Esophagus muscularis mucosa (tissue), 4 donors: ENCODE measurements at regions not wholly inside any gene's neighbourhood (a gene's known extent, or its start where the extent isn't known, plus 50 kb on each side); places are given as distances from the start of the nearest gene placed in this dataset.

Experiments
- DNase-seq: peaks from one replicate; pipeline ENCODE4 v3.0.0-alpha.2; 2017; ENCODE audit errors: extremely low spot score
- H3K27ac ChIP-seq, 4 donors: fragments of 200-600 bp; sonication (generic); replicated peaks in 1 of 4; 1 replicate in 3 of 4; 2 replicates in 1 of 4; pipeline ENCODE4 v1.5.1; 2016 to 2019; ENCODE audit warnings: mild to moderate bottlenecking in 1 of 4
- H3K27me3 ChIP-seq, 4 donors: fragments of 200-600 bp; sonication (generic); one replicate each; pipeline versions ENCODE4 v1.5.1 to v1.6.0; 2016 to 2019
- H3K36me3 ChIP-seq, 4 donors: fragments of 200-600 bp; sonication (generic); one replicate each; pipeline ENCODE4 v1.5.1; 2016 to 2019
- H3K4me1 ChIP-seq, 4 donors: fragments of 200-600 bp; sonication (generic); one replicate each; pipeline ENCODE4 v1.5.1; 2016 to 2019
- H3K4me3 ChIP-seq, 4 donors: fragments of 200-600 bp; sonication (generic); 1 replicate in 2 of 4; 2 replicates in 2 of 4; pipeline ENCODE4 v1.5.1; 2016 to 2019; ENCODE audit warnings: mild to moderate bottlenecking in 4 of 4, moderate library complexity in 1 of 4
- H3K9me3 ChIP-seq, 4 donors: fragments of 200-600 bp; sonication (generic); 1 replicate in 3 of 4; 2 replicates in 1 of 4; pipeline ENCODE4 v1.5.1; 2016 to 2019
- EP300 ChIP-seq: sonication (generic); formaldehyde crosslinking; IDR thresholded peaks from one replicate; pipeline ENCODE4 v1.6.1; 2017; ENCODE audit warnings: antibody characterized with exemption
- POLR2A ChIP-seq: fragments of 450-650 bp; IDR thresholded peaks from one replicate; pipeline ENCODE4 v1.6.1; 2017; ENCODE audit warnings: antibody characterized with exemption, moderate library complexity, mild to moderate bottlenecking, low read depth
- POLR2AphosphoS5 ChIP-seq, 2 donors: sonication (generic); formaldehyde crosslinking; IDR thresholded peaks; one replicate each; pipeline ENCODE4 v1.6.1; 2017; ENCODE audit warnings: antibody characterized with exemption in 2 of 2
- WGBS: methylation state at CpG from one replicate; pipeline ENCODE4 v1.1.5; 2018; 5-methylcytosine and 5-hydroxymethylcytosine counted together
- intact Hi-C: fragments of 100-400 bp; cut with DNase I; formaldehyde crosslinking; loops from one replicate; pipeline ENCODE4 v1.15.1; 2023
- TF ChIP-seq, protein P1 (sequence below), 3 experiments: fragments of 200-600 bp in 2 of 3; fragments of 450-650 bp in 1 of 3; sonication (generic) in 2 of 3; IDR thresholded peaks; one replicate each; pipeline ENCODE4 v1.5.1; 2017 to 2019; ENCODE audit warnings: antibody characterized with exemption in 3 of 3, mild to moderate bottlenecking in 2 of 3, moderate library complexity in 1 of 3

DNA sequence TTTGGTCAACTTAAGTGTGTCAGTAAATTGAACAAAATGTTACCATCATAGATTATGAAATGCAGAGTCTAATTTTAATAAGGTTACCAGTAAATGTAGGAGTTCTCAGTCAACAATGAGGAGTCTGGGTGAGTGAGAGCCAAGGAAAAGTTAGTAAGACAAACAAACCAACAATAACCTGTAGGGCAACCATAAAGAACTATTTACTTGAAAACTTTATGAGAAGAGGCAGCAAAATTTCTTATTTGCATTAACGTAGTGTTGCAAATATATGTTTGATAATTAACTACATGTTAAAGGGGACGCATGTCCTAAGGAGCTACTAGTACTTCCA, 131.1 kb upstream of the SOX4 start:
- H3K27me3 ChIP-seq: no peaks in the 10 kb centered on the region
- no peak overlapping the region for H3K27ac ChIP-seq
- TF ChIP-seq, protein P1, sequence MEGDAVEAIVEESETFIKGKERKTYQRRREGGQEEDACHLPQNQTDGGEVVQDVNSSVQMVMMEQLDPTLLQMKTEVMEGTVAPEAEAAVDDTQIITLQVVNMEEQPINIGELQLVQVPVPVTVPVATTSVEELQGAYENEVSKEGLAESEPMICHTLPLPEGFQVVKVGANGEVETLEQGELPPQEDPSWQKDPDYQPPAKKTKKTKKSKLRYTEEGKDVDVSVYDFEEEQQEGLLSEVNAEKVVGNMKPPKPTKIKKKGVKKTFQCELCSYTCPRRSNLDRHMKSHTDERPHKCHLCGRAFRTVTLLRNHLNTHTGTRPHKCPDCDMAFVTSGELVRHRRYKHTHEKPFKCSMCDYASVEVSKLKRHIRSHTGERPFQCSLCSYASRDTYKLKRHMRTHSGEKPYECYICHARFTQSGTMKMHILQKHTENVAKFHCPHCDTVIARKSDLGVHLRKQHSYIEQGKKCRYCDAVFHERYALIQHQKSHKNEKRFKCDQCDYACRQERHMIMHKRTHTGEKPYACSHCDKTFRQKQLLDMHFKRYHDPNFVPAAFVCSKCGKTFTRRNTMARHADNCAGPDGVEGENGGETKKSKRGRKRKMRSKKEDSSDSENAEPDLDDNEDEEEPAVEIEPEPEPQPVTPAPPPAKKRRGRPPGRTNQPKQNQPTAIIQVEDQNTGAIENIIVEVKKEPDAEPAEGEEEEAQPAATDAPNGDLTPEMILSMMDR (IDR thresholded peaks at IDR 0.05): no peak
- TF ChIP-seq POLR2AphosphoS5 (IDR thresholded peaks at IDR 0.05): no peak
- TF ChIP-seq EP300: no peak
- TF ChIP-seq POLR2A: no peak
- no peaks in the 10 kb centered on the region for H3K9me3 ChIP-seq
- intact Hi-C loops: no loop called here
- 91% methylated on average over 2 of the region's 2 CpGs for WGBS
- H3K4me1 ChIP-seq: no peaks in the 10 kb centered on the region
- no peak overlapping the region for H3K4me3 ChIP-seq
- DNase-seq: no peak
- H3K36me3 ChIP-seq: no peaks in the 10 kb centered on the region

DNA sequence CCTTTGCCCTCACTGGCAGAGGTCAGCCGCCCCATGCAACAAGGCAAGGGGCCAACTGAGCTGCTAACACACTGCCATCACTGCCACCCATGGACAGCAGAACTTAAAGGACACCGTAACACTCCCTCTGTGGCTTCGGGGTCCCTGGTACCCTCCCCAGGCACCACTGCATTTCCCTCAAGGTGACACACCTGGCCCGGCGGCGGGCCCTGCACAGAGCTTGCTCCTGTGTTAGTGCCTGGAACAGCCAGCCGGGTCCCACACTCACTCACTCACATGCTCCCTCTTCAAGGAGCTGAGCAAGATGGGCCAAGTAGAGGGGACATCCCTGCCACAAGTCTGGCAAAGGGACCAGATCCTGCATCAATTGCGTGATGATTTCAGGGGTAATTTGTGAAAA, 126.5 kb upstream of the SOX4 start:
- Histone ChIP-seq H3K4me1 (no peaks in the 10 kb centered on the region), H3K27me3 (no peaks in the 10 kb centered on the region), H3K4me3 (no peak overlapping the region), H3K27ac (no peak overlapping the region), H3K36me3 (no peaks in the 10 kb centered on the region), H3K9me3 (no peaks in the 10 kb centered on the region)
- DNase-seq: no peak
- TF ChIP-seq POLR2A (no peak), POLR2AphosphoS5 (IDR thresholded peaks at IDR 0.05) (no peak), EP300 (no peak)
- TF ChIP-seq, protein P1 (IDR thresholded peaks at IDR 0.05): no peak
- intact Hi-C loops: no loop called here
- WGBS: 99% methylated on average over 6 of the region's 8 CpGs

DNA sequence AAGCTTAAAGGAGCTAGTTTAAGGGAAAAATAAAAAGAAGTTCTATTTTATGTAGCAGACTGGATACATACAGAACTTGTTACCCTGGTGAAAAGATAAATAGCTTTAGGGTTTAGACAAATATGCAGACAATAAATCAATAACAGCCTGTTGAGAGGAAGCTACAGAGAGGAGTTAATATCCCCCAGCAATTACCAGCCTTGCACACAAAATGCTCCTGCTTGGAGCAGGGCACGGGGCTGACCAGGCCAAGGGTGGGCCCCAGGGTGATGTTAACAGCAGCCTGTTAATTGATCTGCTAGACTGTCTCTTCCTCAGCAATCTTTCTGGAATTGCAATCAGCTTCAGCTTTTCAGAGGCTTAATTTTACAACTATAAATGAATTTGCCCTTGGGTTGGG, 125.1 kb upstream of the SOX4 start:
- intact Hi-C loops: no loop called here
- 85% methylated on average over 1 of the region's 1 CpG for WGBS
- no peaks in the 10 kb centered on the region for H3K27me3 ChIP-seq
- H3K36me3 ChIP-seq: no peaks in the 10 kb centered on the region
- no peak for DNase-seq
- no peak for TF ChIP-seq POLR2AphosphoS5 (IDR thresholded peaks at IDR 0.05)
- no peak for TF ChIP-seq EP300
- TF ChIP-seq, protein P1 (IDR thresholded peaks at IDR 0.05): no peak
- no peak for TF ChIP-seq POLR2A
- H3K4me3 ChIP-seq: no peak overlapping the region
- H3K4me1 ChIP-seq: no peaks in the 10 kb centered on the region
- H3K27ac ChIP-seq: no peak overlapping the region
- H3K9me3 ChIP-seq: no peaks in the 10 kb centered on the region

DNA sequence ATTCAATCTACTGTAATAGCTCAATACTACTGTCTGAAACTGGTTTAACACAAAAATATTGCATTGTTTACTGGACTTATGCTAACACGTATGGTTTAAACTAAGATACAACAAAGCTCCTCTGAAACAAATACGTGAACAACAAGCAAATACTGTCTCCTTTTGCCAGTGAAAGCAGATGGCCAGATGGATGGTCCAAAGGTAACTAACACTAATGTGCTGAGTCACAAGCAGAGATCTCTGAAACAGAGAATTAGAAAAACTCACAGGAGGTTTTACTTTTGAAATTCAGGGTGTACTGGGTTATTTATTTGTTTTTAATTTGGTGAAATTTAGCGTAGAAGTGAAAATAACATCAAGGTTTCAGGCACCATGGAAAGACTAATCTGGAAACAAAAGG, 124.3 kb upstream of the SOX4 start:
- Histone ChIP-seq H3K4me1 (no peaks in the 10 kb centered on the region), H3K36me3 (no peaks in the 10 kb centered on the region), H3K9me3 (no peaks in the 10 kb centered on the region), H3K4me3 (no peak overlapping the region), H3K27me3 (no peaks in the 10 kb centered on the region), H3K27ac (no peak overlapping the region)
- intact Hi-C loops: no loop called here
- WGBS: 98% methylated on average over 3 of the region's 3 CpGs
- no peak for DNase-seq
- TF ChIP-seq POLR2AphosphoS5 (IDR thresholded peaks at IDR 0.05): no peak
- TF ChIP-seq POLR2A: no peak
- TF ChIP-seq, protein P1 (IDR thresholded peaks at IDR 0.05): no peak
- TF ChIP-seq EP300: no peak

DNA sequence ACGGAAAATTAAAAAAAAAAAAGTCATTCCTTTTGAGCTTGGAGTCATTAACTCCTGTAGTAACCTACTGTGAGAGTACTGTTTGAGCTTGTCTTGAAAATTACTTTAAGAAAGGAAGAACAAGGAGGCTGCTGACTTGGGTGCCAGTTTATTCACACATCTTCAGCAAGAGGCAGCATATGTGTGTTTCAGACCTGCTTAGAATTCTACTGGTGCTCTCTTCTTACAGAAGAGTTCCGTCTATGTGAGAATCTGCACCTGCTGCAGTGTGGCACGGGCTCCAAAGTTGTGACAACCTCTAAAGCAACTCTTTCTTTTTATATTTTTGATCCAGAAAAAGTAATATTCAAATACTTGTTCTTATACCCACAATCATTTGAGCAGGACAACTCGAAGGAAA, 117.4 kb upstream of the SOX4 start:
- DNase-seq: no peak
- WGBS: 84% methylated on average over 4 of the region's 4 CpGs
- Histone ChIP-seq H3K27me3 (no peaks in the 10 kb centered on the region), H3K36me3 (no peaks in the 10 kb centered on the region), H3K9me3 (no peaks in the 10 kb centered on the region), H3K4me3 (no peak overlapping the region), H3K27ac (no peak overlapping the region), H3K4me1 (peaks cover 0 to 6% (median 5%) of the 10 kb centered on the region in 4 donors)
- intact Hi-C loops: no loop called here
- TF ChIP-seq EP300 (no peak), POLR2AphosphoS5 (IDR thresholded peaks at IDR 0.05) (no peak), POLR2A (no peak)
- TF ChIP-seq, protein P1 (IDR thresholded peaks at IDR 0.05): no peak
